ENCODE measurements at regions not wholly inside any gene's neighbourhood (a gene's known extent, or its start where the extent isn't known, plus 50 kb on each side); places are given as distances from the start of the nearest gene placed in this dataset.
A peak's percentile ranks its signal among the peaks of the same experiment; 100 is the strongest.

- no peak for TF ChIP-seq CTCF (conservative IDR thresholded peaks at IDR 0.05; ENCODE audit: low read depth)
Measured at GRCh38 chr19:13699786-13700185, 64.5 kb upstream of the MRI1 start.

GRCh38 chr19:13696839-13697238 lies 67.5 kb upstream of the MRI1 start:
- DNase-seq (ENCODE audit: low spot score), result no peak
- H3K27ac ChIP-seq, result no peak overlapping the region
- POLR2A ChIA-PET (ENCODE audit: low non-redundant PET), result no interaction called here
- no peak for TF ChIP-seq CTCF (conservative IDR thresholded peaks at IDR 0.05; ENCODE audit: low read depth)
- CTCF ChIA-PET, result no interaction called here

More at GRCh38 chr19:13699786-13700185, 64.5 kb upstream of the MRI1 start:
- CTCF ChIA-PET, result interaction anchor here (0.7 kb wide), 1 partner anchor 455 kb away, joined by 3 read pairs; no protein-coding TSS in a partner anchor
- DNase-seq (ENCODE audit: low spot score), result no peak
- no peak overlapping the region for H3K27ac ChIP-seq
- POLR2A ChIA-PET (ENCODE audit: low non-redundant PET), result no interaction called here

- no peak for DNase-seq (ENCODE audit: low spot score)
- no peak for TF ChIP-seq CTCF (conservative IDR thresholded peaks at IDR 0.05; ENCODE audit: low read depth)
- CTCF ChIA-PET, result interaction anchor here (0.6 to 0.8 kb wide), 2 partner anchors 34 to 54 kb away, joined by 3 to 4 read pairs; no protein-coding TSS in a partner anchor
- POLR2A ChIA-PET (ENCODE audit: low non-redundant PET), result no interaction called here
- H3K27ac ChIP-seq, result no peak overlapping the region
Measured at GRCh38 chr19:13693889-13694288, 70.4 kb upstream of the MRI1 start.

DNA sequence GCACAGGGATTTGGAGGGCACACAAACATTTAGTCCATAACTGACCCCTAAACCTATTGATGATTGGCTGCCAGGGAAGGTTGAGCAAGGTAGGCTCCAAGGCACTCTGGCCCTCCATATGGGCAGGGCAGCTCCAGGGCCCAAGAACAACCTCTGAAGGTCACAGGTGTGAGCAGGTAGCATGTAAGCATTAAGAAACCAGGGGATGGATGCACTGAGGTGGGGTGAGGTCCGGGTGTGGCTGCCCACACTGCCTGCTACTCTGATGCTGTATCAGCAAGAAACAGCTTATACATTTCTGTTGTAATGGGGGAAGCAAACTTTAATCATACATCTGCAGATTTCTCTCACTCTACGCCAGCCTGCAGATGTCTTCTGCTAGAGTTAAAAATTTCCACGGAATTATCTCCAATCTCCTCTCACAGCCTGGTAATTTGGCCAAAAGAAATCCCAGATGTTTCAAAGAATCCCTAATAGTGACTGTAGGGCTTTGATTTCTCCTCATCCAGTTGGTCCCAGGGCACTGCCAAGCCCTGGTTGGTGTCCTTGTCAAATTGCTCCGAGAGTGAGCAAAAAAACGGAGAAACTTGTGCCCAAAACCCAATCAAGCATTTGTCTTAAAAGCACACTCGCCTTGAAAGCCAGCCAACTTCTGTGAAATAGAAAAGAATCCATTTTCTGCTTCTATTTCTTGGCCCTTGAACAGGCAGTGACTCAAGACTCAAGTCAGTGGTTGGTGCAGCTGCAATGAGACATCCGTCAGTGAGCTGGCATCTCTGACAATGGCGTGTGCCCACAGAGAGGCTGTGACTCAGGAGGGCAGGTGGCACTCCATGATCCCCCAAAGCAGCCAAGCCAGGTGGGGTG lies 72.5 kb upstream of the MRI1 start:
- CTCF ChIA-PET, result interaction anchor here (0.6 to 1.0 kb wide), 3 partner anchors 103 to 900 kb away, joined by 3 to 4 read pairs (median 3); no protein-coding TSS in a partner anchor
- TF ChIP-seq CTCF (conservative IDR thresholded peaks at IDR 0.05; ENCODE audit: low read depth), result no peak
- DNase-seq (ENCODE audit: low spot score), result peak; percentile 63
- peak overlapping the region; percentile 82 for H3K27ac ChIP-seq
- POLR2A ChIA-PET (ENCODE audit: low non-redundant PET), result no interaction called here

GRCh38 chr19:13689085-13689484 lies 75.2 kb upstream of the MRI1 start:
- DNase-seq (ENCODE audit: low spot score), result peak; percentile 53
- no peak overlapping the region for H3K27ac ChIP-seq
- ChIA-PET CTCF (interaction anchor here (0.6 to 1.0 kb wide), 3 partner anchors 9 to 884 kb away, joined by 3 read pairs; partner anchors contain the start of gene C19orf53), POLR2A (ENCODE audit: low non-redundant PET) (no interaction called here)
- TF ChIP-seq CTCF (conservative IDR thresholded peaks at IDR 0.05; ENCODE audit: low read depth), result no peak

DNA sequence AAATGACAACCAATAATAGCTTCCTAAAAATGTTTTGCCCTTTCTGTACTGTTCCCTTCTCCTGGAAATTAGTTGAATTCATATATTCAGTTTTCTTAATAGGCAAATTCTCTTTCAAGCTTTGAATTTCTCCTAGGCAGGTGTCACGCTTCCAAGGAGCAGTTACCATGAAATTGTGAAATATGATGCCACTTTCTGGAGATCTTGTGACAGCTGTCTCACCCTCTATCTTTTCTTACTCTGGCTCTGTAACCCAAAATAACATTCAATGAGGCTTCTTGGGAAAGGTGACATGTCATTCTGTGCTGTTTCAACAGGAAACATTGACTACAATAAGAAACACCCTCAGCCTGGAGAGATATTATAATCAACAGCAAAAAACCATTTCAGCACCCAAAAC lies 80.3 kb upstream of the MRI1 start:
- no peak for DNase-seq (ENCODE audit: low spot score)
- ChIA-PET POLR2A (ENCODE audit: low non-redundant PET) (no interaction called here), CTCF (no interaction called here)
- no peak for TF ChIP-seq CTCF (conservative IDR thresholded peaks at IDR 0.05; ENCODE audit: low read depth)
- H3K27ac ChIP-seq, result no peak overlapping the region

Data from RWPE1 (cell line).